ENCODE measurements at regions not wholly inside any gene's neighbourhood (a gene's known extent, or its start where the extent isn't known, plus 50 kb on each side); places are given as distances from the start of the nearest gene placed in this dataset.

DNA sequence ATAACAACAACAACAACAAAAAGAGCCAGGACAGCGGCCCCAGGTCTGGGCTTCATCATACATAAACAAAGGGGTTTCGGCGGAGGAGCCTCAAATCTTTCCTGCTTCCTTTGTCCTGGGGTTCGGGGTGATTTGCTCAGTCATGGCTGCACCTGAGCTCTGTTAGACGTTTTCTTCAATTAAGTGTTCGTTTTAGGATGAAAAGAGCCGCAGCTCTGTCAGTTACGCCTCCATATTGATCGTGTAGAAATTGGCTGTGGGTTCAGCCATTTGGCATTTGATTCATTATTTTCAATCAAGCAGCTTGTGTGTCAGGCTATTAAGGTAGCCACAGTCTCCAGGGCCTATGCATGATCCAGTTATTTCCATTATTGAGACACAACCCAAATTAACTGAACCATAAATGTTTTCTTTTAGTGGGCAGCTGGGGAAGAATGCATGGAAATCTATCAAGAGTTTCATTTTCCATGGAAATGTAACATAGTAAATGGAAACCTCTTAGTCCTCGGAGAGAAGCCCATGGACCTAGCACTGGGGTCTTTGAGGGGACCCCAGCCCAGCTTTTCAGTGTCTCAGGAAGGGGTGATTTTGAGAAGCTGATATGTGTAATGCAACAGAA, 370.0 kb upstream of the C1orf174 start:
- intact Hi-C loops (cut with micrococcal nuclease), result no loop called here
- H3K9me1 ChIP-seq (replicated peaks; ENCODE audit: control insufficient read depth, extremely low read depth, insufficient read depth, low read length), result no peaks in the 10 kb centered on the region
- H3K36me3 ChIP-seq (ENCODE audit: control insufficient read depth in 2 of 2, extremely low read depth in 1 of 2, insufficient read depth in 2 of 2, low read length in 2 of 2), result no peaks in the 10 kb centered on the region
- POLR2A ChIA-PET, result no interaction called here
- no peak overlapping the region for H2AFZ ChIP-seq (ENCODE audit: low read depth, low read length)
- H3K27ac ChIP-seq (ENCODE audit: insufficient read depth, low read depth, low read length), result no peak overlapping the region
- BruUV-seq (replicated peaks), result no TSS peak
- H3K9me3 ChIP-seq (replicated peaks; ENCODE audit: control insufficient read depth, insufficient read depth, low read length), result peaks cover 3% of the 10 kb centered on the region
- DNase-seq (ENCODE audit: low read depth, low spot score) (no peak), FAIRE-seq (no peak)
- H3K4me3 ChIP-seq (replicated peaks in 1 of 3; ENCODE audit: insufficient read depth in 1 of 3, low read depth in 1 of 3, low read length in 3 of 3), result no peak overlapping the region
- dilution Hi-C loops (cut with MboI; ENCODE audit: extremely low pct_ligation_motif_present, low sequenced_read_pairs), result no loop called here
- H3K9ac ChIP-seq (replicated peaks; ENCODE audit: extremely low read depth, insufficient read depth, low read length), result no peak overlapping the region
- H3K4me2 ChIP-seq (ENCODE audit: insufficient read depth, low read length), result no peak overlapping the region
- H3K79me2 ChIP-seq (ENCODE audit: control insufficient read depth, insufficient read depth, low read length), result no peaks in the 10 kb centered on the region
- H4K20me1 ChIP-seq (replicated peaks; ENCODE audit: control insufficient read depth, extremely low read depth, insufficient read depth, low read length), result no peaks in the 10 kb centered on the region
- TF ChIP-seq, protein P1, sequence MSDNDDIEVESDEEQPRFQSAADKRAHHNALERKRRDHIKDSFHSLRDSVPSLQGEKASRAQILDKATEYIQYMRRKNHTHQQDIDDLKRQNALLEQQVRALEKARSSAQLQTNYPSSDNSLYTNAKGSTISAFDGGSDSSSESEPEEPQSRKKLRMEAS (IDR thresholded peaks at IDR 0.05; ENCODE audit: insufficient read depth, insufficient read length), result no peak
- no peak for TF ChIP-seq POLR2AphosphoS5 (IDR thresholded peaks at IDR 0.05; ENCODE audit: insufficient read depth, low read depth, low read length)
- TF ChIP-seq POLR2A (IDR thresholded peaks at IDR 0.05; ENCODE audit: low read depth, low read length), result no peak
- TF ChIP-seq FOS (IDR thresholded peaks at IDR 0.05; ENCODE audit: borderline replicate concordance, insufficient read depth, low read length), result no peak
- TF ChIP-seq, protein P2, sequence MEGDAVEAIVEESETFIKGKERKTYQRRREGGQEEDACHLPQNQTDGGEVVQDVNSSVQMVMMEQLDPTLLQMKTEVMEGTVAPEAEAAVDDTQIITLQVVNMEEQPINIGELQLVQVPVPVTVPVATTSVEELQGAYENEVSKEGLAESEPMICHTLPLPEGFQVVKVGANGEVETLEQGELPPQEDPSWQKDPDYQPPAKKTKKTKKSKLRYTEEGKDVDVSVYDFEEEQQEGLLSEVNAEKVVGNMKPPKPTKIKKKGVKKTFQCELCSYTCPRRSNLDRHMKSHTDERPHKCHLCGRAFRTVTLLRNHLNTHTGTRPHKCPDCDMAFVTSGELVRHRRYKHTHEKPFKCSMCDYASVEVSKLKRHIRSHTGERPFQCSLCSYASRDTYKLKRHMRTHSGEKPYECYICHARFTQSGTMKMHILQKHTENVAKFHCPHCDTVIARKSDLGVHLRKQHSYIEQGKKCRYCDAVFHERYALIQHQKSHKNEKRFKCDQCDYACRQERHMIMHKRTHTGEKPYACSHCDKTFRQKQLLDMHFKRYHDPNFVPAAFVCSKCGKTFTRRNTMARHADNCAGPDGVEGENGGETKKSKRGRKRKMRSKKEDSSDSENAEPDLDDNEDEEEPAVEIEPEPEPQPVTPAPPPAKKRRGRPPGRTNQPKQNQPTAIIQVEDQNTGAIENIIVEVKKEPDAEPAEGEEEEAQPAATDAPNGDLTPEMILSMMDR (IDR thresholded peaks at IDR 0.05; ENCODE audit: extremely low read depth in 1 of 2, insufficient read depth in 1 of 2, low read depth in 1 of 2, low read length in 2 of 2), result no peak
- no peak for TF ChIP-seq GATA2 (IDR thresholded peaks at IDR 0.05; ENCODE audit: insufficient read depth, insufficient read length, low read depth, low read length)
- no peak for TF ChIP-seq JUN (IDR thresholded peaks at IDR 0.05; ENCODE audit: borderline replicate concordance, insufficient read depth, insufficient read length, low read depth)
- no peak for TF ChIP-seq MYC (IDR thresholded peaks at IDR 0.05; ENCODE audit: low read depth, low read length)
- TF ChIP-seq EZH2 (IDR thresholded peaks at IDR 0.05; ENCODE audit: borderline replicate concordance, low read depth, low read length, severe bottlenecking), result no peak
- H3K4me1 ChIP-seq (ENCODE audit: control insufficient read depth, extremely low read depth, insufficient read depth, low read length), result no peaks in the 10 kb centered on the region
- no peaks in the 10 kb centered on the region for H3K27me3 ChIP-seq (ENCODE audit: control insufficient read depth in 2 of 2, insufficient read depth in 2 of 2, low read length in 2 of 2)
- CTCF ChIA-PET, result no interaction called here
